Esophagus squamous epithelium (tissue), 5 donors: ENCODE measurements at regions not wholly inside any gene's neighbourhood (a gene's known extent, or its start where the extent isn't known, plus 50 kb on each side); places are given as distances from the start of the nearest gene placed in this dataset.

ENCODE experiments used
- DNase-seq: peaks from one replicate; lab custom pipeline; 2025; lab: John Stamatoyannopoulos, UW
- H3K27ac ChIP-seq, 4 donors: fragments of 200-600 bp; sonication (generic); one replicate each; pipeline ENCODE4 v1.5.1; 2016 to 2019; ENCODE audit warnings: mild to moderate bottlenecking in 1 of 4
- H3K27me3 ChIP-seq, 4 donors: fragments of 200-600 bp; sonication (generic); 1 replicate in 3 of 4; 2 replicates in 1 of 4; pipeline versions ENCODE4 v1.5.1 to v1.6.0; 2017 to 2021; ENCODE audit warnings: antibody characterized with exemption in 1 of 4
- H3K36me3 ChIP-seq, 3 donors: fragments of 200-600 bp; sonication (generic); one replicate each; pipeline ENCODE4 v1.5.1; 2016 to 2019
- H3K4me1 ChIP-seq, 3 donors: fragments of 200-600 bp; sonication (generic); one replicate each; pipeline ENCODE4 v1.5.1; 2017 to 2019
- H3K4me3 ChIP-seq, 4 donors: fragments of 200-600 bp; sonication (generic); 1 replicate in 3 of 4; 2 replicates in 1 of 4; pipeline ENCODE4 v1.5.1; 2016 to 2019; ENCODE audit warnings: mild to moderate bottlenecking in 2 of 4, moderate library complexity in 1 of 4
- H3K9me3 ChIP-seq, 3 donors: fragments of 200-600 bp; sonication (generic); one replicate each; pipeline ENCODE4 v1.5.1; 2016 to 2019
- POLR2A ChIP-seq, 4 donors: fragments of 450-650 bp; IDR thresholded peaks; one replicate each; pipeline ENCODE4 v1.6.1; 2017; ENCODE audit warnings: antibody characterized with exemption in 4 of 4, mild to moderate bottlenecking in 4 of 4, moderate library complexity in 3 of 4
- WGBS, 2 donors: methylation state at CpG; one replicate each; pipeline ENCODE4 v1.1.5; 2018; 5-methylcytosine and 5-hydroxymethylcytosine counted together
- intact Hi-C: fragments of 100-400 bp; cut with DNase I; formaldehyde crosslinking; loops from one replicate; pipeline ENCODE4 v1.15.0; 2022
- TF ChIP-seq, protein P1 (sequence below), 6 experiments: fragments of 450-650 bp in 4 of 6; fragments of 200-600 bp in 2 of 6; sonication (generic) in 2 of 6; IDR thresholded peaks; one replicate each; pipeline ENCODE4 v1.5.1; 2016 to 2019; ENCODE audit warnings: antibody characterized with exemption in 6 of 6, mild to moderate bottlenecking in 4 of 6, moderate library complexity in 4 of 6
- donor health status: DM: yes; HTN: yes; CAD: no.

DNA sequence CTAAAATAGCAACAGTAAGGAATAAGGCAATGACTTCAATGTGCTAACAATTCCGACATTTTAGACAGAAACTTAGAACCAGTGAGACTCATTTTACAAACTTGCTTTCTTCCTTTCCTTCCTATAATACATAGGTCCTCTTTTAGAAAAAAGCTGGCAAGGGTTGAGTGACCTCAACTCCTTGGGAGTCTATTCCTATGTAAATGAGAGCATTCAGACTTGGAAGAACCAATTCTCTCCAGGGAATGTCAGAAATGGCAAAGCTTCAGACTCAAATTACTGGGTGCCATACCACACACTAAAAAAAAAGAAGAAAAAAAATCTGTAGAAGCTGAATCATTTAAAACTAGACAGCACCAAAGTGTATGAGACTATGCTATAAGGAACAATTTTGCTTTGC lies 1328.2 kb downstream of the OLFM4 start:
- no peaks in the 10 kb centered on the region for H3K36me3 ChIP-seq
- intact Hi-C loops: no loop called here
- no peak overlapping the region for H3K27ac ChIP-seq
- no peaks in the 10 kb centered on the region for H3K9me3 ChIP-seq
- H3K4me1 ChIP-seq: no peaks in the 10 kb centered on the region
- no peak for TF ChIP-seq POLR2A (IDR thresholded peaks at IDR 0.05)
- TF ChIP-seq, protein P1, sequence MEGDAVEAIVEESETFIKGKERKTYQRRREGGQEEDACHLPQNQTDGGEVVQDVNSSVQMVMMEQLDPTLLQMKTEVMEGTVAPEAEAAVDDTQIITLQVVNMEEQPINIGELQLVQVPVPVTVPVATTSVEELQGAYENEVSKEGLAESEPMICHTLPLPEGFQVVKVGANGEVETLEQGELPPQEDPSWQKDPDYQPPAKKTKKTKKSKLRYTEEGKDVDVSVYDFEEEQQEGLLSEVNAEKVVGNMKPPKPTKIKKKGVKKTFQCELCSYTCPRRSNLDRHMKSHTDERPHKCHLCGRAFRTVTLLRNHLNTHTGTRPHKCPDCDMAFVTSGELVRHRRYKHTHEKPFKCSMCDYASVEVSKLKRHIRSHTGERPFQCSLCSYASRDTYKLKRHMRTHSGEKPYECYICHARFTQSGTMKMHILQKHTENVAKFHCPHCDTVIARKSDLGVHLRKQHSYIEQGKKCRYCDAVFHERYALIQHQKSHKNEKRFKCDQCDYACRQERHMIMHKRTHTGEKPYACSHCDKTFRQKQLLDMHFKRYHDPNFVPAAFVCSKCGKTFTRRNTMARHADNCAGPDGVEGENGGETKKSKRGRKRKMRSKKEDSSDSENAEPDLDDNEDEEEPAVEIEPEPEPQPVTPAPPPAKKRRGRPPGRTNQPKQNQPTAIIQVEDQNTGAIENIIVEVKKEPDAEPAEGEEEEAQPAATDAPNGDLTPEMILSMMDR (IDR thresholded peaks at IDR 0.05): no peak
- no peak overlapping the region for H3K4me3 ChIP-seq
- H3K27me3 ChIP-seq: no peaks in the 10 kb centered on the region
- no peak for DNase-seq
- 48 to 70% methylated on average over 1 of the region's 1 CpG for WGBS, 2 donors

DNA sequence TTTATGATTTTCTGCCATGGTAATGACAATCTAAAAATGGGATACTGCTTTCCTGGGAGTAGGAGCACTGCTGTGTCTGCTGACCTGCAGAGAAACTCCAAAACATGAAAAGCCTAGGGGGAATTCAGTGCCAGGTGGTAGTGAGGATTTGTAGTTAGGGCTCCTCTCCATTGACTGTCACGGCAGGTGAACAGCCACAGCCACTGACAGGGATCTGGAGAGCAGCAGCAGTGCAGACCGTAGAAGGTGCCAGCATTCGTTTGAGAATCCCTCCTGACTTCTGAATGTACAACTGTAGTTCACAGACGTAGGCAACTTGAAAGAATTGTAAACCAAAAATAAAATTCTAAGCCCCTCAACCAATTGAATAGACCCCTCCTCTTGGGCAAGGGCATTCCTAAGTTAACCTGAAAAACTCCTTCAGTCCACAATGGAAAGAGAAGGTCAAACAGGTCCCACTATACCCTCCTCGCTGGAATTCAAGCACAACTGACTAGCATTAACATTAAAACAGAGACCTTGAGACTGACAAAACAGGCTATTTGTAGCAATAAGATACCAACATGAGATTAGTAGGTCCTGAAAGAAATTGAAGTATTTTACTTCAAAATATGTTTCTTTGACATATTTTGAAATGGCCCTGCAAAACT lies 1328.8 kb downstream of the OLFM4 start:
- Histone ChIP-seq H3K4me1 (no peaks in the 10 kb centered on the region), H3K4me3 (no peak overlapping the region), H3K36me3 (no peaks in the 10 kb centered on the region), H3K9me3 (no peaks in the 10 kb centered on the region), H3K27me3 (no peaks in the 10 kb centered on the region), H3K27ac (no peak overlapping the region)
- no peak for DNase-seq
- TF ChIP-seq, protein P1 (IDR thresholded peaks at IDR 0.05): no peak
- no peak for TF ChIP-seq POLR2A (IDR thresholded peaks at IDR 0.05)
- intact Hi-C loops: no loop called here
- WGBS, 2 donors: 64 to 66% methylated on average over 5 of the region's 5 CpGs

DNA sequence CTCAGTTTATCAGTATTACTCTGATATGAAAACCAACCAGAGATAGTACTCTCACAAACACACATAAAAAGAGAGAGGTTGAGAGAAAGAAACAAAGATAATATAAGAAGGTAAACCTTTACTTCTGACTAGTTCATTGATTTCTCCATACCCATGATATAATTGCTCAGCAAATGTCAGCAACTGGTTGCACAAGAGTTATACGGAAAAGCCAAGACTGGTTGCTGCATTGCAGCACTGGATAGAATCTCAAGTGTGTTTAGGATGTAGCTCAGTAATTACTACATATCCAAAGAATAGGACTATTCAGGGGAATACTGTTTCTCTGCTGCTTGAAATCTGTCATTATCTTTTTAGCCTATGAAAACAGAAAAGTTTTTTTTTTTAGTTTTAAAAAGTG lies 1332.8 kb downstream of the OLFM4 start:
- no peaks in the 10 kb centered on the region for H3K27me3 ChIP-seq
- H3K36me3 ChIP-seq: no peaks in the 10 kb centered on the region
- 78 to 91% methylated on average over 1 of the region's 1 CpG for WGBS, 2 donors
- no peak overlapping the region for H3K27ac ChIP-seq
- no peak overlapping the region for H3K4me3 ChIP-seq
- no peaks in the 10 kb centered on the region for H3K9me3 ChIP-seq
- intact Hi-C loops: no loop called here
- H3K4me1 ChIP-seq: no peaks in the 10 kb centered on the region
- DNase-seq: no peak
- TF ChIP-seq, protein P1 (IDR thresholded peaks at IDR 0.05): no peak
- TF ChIP-seq POLR2A (IDR thresholded peaks at IDR 0.05): no peak

DNA sequence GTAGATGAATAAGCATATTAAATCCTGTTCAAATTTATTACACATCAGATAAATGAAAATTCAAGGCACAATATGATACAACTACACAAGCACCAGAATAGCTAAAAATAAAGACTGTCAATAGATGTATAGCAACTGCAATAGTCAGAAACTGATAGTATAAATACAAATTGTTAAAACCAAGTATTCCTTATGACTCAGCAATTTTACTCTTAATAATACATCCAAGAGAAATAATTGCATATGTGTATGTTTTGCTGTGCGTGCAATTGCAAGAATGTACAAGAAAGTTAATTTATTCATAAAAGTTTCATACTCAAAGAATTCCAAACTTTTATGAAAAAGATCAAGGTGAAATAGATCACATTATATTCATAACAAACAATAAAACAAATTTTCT lies 1338.1 kb downstream of the OLFM4 start:
- Histone ChIP-seq H3K27ac (no peak overlapping the region), H3K4me3 (no peak overlapping the region), H3K4me1 (no peaks in the 10 kb centered on the region), H3K36me3 (no peaks in the 10 kb centered on the region), H3K27me3 (no peaks in the 10 kb centered on the region), H3K9me3 (peaks cover 0 to 3% (median 0%) of the 10 kb centered on the region in 3 donors)
- 74 to 84% methylated on average over 1 of the region's 1 CpG for WGBS, 2 donors
- intact Hi-C loops: no loop called here
- TF ChIP-seq, protein P1 (IDR thresholded peaks at IDR 0.05): no peak
- no peak for TF ChIP-seq POLR2A (IDR thresholded peaks at IDR 0.05)
- DNase-seq: no peak

DNA sequence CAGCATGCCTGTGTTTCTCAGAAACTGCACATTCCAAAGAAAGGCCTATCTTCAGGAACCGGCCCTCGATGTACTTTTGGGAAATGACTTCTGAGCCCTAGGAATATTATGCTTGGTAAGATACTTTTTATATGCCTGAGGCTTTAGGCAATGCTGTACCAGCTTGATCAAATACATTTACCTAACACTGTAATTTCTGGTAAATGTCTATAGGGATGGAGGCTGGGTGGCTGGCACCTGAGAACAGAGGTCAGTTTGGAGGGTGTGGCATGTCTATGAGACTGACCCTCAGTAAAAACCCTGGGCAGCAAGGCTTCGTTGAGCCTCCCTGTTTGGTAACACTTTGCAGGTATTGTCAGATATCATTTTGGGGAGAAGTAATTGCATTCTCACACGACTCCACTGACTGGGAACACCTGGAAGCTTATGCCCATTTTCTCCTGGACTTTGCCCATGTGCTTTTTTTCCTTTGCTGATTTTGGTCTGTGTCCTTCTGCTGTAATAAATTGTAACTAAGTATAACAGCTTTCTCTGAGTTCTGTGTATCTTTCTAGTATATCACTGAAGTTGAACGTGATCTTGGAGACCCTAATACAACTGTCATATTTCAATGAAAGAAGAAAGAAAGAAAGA lies 1339.1 kb downstream of the OLFM4 start:
- intact Hi-C loops: no loop called here
- WGBS, 2 donors: 73 to 78% methylated on average over 3 to 5 of the region's 5 CpGs
- Histone ChIP-seq H3K4me3 (no peak overlapping the region), H3K27ac (no peak overlapping the region), H3K27me3 (no peaks in the 10 kb centered on the region), H3K36me3 (no peaks in the 10 kb centered on the region), H3K4me1 (no peaks in the 10 kb centered on the region), H3K9me3 (peaks cover 0 to 3% (median 0%) of the 10 kb centered on the region in 3 donors)
- no peak for DNase-seq
- TF ChIP-seq, protein P1 (IDR thresholded peaks at IDR 0.05): no peak
- TF ChIP-seq POLR2A (IDR thresholded peaks at IDR 0.05): no peak
